Fibroblast of lung (primary cell): ENCODE measurements at regions not wholly inside any gene's neighbourhood (a gene's known extent, or its start where the extent isn't known, plus 50 kb on each side); places are given as distances from the start of the nearest gene placed in this dataset.

Experiments used
- EZH2 ChIP-seq: IDR thresholded peaks from 2 replicates; pipeline ENCODE4 v1.5.1; 2012; ENCODE audit warnings: low read length, control low read depth, mild to moderate bottlenecking; ENCODE audit errors: missing control alignments
- TF ChIP-seq, protein P1 (sequence below), 2 donors: IDR thresholded peaks in 1 of 2; conservative IDR thresholded peaks in 1 of 2; 1 replicate in 1 of 2; 2 replicates in 1 of 2; pipeline ENCODE4 v1.5.1; 2011 to 2012; ENCODE audit warnings: low read length in 2 of 2, control low read depth in 1 of 2, inconsistent platforms in 1 of 2, low read depth in 1 of 2, mild to moderate bottlenecking in 1 of 2

DNA sequence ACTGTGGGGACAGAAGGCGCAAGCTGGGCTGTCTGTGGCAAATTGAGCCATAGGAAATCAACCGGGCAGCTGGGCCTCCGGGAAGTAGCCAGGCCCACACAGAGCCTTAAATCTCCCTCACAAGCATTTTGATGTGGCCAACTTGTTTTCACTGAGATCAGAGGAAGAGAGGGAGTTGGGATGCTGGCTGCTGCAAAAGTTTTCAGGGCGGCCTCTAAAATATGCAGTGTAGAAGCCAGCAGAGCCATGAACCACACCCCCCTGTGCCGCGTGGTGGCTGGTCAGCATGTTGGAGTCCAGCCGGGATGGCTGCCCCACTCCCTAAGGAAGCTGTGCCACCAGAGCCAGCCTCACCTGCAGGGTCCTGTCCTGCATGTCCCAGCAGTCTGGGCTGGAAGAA lies 167.4 kb downstream of the CDC5L start:
- TF ChIP-seq, protein P1, sequence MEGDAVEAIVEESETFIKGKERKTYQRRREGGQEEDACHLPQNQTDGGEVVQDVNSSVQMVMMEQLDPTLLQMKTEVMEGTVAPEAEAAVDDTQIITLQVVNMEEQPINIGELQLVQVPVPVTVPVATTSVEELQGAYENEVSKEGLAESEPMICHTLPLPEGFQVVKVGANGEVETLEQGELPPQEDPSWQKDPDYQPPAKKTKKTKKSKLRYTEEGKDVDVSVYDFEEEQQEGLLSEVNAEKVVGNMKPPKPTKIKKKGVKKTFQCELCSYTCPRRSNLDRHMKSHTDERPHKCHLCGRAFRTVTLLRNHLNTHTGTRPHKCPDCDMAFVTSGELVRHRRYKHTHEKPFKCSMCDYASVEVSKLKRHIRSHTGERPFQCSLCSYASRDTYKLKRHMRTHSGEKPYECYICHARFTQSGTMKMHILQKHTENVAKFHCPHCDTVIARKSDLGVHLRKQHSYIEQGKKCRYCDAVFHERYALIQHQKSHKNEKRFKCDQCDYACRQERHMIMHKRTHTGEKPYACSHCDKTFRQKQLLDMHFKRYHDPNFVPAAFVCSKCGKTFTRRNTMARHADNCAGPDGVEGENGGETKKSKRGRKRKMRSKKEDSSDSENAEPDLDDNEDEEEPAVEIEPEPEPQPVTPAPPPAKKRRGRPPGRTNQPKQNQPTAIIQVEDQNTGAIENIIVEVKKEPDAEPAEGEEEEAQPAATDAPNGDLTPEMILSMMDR (conservative IDR thresholded peaks at IDR 0.05 in 1 of 2, IDR thresholded peaks at IDR 0.05 in 1 of 2; ENCODE audit: low read depth in 1 of 2, low read length in 2 of 2), result no peak
- TF ChIP-seq EZH2, result no peak
